Fibroblast of skin of back (primary cell): ENCODE measurements at regions not wholly inside any gene's neighbourhood (a gene's known extent, or its start where the extent isn't known, plus 50 kb on each side); places are given as distances from the start of the nearest gene placed in this dataset.

Experiments
- DNase-seq: peaks from one replicate; pipeline ENCODE4 v3.0.0-alpha.2; 2013

GRCh38 chr5:86880785-86881492 is 263.2 kb downstream of the COX7C start:
- peak; percentile 74 for DNase-seq

GRCh38 chr5:86881493-86882090 is 263.9 kb downstream of the COX7C start:
- DNase-seq: no peak

GRCh38 chr5:86884608-86885007 is 266.9 kb downstream of the COX7C start:
- no peak for DNase-seq

GRCh38 chr5:86885011-86885410 is 267.3 kb downstream of the COX7C start:
- no peak for DNase-seq

- no peak for DNase-seq
These were observed 267.9 kb downstream of the COX7C start for GRCh38 chr5:86885489-86886230.

GRCh38 chr5:86890375-86890774 is 272.6 kb downstream of the COX7C start:
- no peak for DNase-seq

GRCh38 chr5:86894056-86894455 is 276.3 kb downstream of the COX7C start:
- DNase-seq: no peak

- no peak for DNase-seq
These were observed 279.2 kb downstream of the COX7C start for GRCh38 chr5:86896916-86897315.

GRCh38 chr5:86909418-86910295 is 291.9 kb downstream of the COX7C start:
- peak; percentile 13 for DNase-seq

- DNase-seq: peak; percentile 39
These were observed 299.4 kb downstream of the COX7C start for GRCh38 chr5:86917117-86917579.

GRCh38 chr5:86918246-86918645 is 300.5 kb downstream of the COX7C start:
- no peak for DNase-seq

GRCh38 chr5:86926033-86926432 is 308.3 kb downstream of the COX7C start:
- no peak for DNase-seq

- no peak for DNase-seq
These were observed 311.5 kb downstream of the COX7C start for GRCh38 chr5:86929123-86929766.

GRCh38 chr5:86951761-86952160 is 315.9 kb upstream of the RASA1 start:
- no peak for DNase-seq

- no peak for DNase-seq
These were observed 302.8 kb upstream of the RASA1 start for GRCh38 chr5:86964889-86965288.

- peak; percentile 50 for DNase-seq
These were observed 299.4 kb upstream of the RASA1 start for GRCh38 chr5:86968301-86968753.

- DNase-seq: no peak
These were observed 297.3 kb upstream of the RASA1 start for GRCh38 chr5:86970361-86970760.

GRCh38 chr5:86971034-86971571 is 296.6 kb upstream of the RASA1 start:
- DNase-seq: peak; percentile 11

- DNase-seq: no peak
These were observed 292.7 kb upstream of the RASA1 start for GRCh38 chr5:86974955-86975354.

GRCh38 chr5:86977190-86977589 is 290.5 kb upstream of the RASA1 start:
- no peak for DNase-seq

- no peak for DNase-seq
These were observed 289.9 kb upstream of the RASA1 start for GRCh38 chr5:86977808-86978207.
